GM21619 (cell line): ENCODE measurements at regions not wholly inside any gene's neighbourhood (a gene's known extent, or its start where the extent isn't known, plus 50 kb on each side); places are given as distances from the start of the nearest gene placed in this dataset.

Experiments
- ATAC-seq: cut with Tn5 transposase; IDR thresholded peaks from one replicate; pipeline ENCODE4 v1.9.1; 2021; ENCODE audit not compliant: unreplicated experiment

- ATAC-seq = no peak
Observed at GRCh38 chr11:21817696-21818095, 375.2 kb upstream of the ANO5 start.

- no peak for ATAC-seq
Observed at GRCh38 chr11:21820176-21820575, 372.7 kb upstream of the ANO5 start.

- ATAC-seq = no peak
Observed at GRCh38 chr11:21825127-21825526, 367.8 kb upstream of the ANO5 start.

GRCh38 chr11:21838427-21838826 lies 354.5 kb upstream of the ANO5 start:
- ATAC-seq = no peak

GRCh38 chr11:21839796-21840195 lies 353.1 kb upstream of the ANO5 start:
- ATAC-seq = no peak

- ATAC-seq = no peak
Observed at GRCh38 chr11:21861314-21861713, 331.6 kb upstream of the ANO5 start.

- no peak for ATAC-seq
Observed at GRCh38 chr11:21865541-21865940, 327.3 kb upstream of the ANO5 start.

GRCh38 chr11:21866781-21867180 lies 326.1 kb upstream of the ANO5 start:
- no peak for ATAC-seq

- ATAC-seq = no peak
Observed at GRCh38 chr11:21877151-21877550, 315.7 kb upstream of the ANO5 start.

- no peak for ATAC-seq
Observed at GRCh38 chr11:21883354-21883753, 309.5 kb upstream of the ANO5 start.

- ATAC-seq = no peak
Observed at GRCh38 chr11:21888814-21889213, 304.1 kb upstream of the ANO5 start.

GRCh38 chr11:21892736-21893564 lies 299.9 kb upstream of the ANO5 start:
- ATAC-seq = no peak

GRCh38 chr11:21893565-21893867 lies 299.4 kb upstream of the ANO5 start:
- ATAC-seq = no peak

- ATAC-seq = no peak
Observed at GRCh38 chr11:21894492-21894891, 298.4 kb upstream of the ANO5 start.

- ATAC-seq = no peak
Observed at GRCh38 chr11:21895686-21896085, 297.2 kb upstream of the ANO5 start.

GRCh38 chr11:21896216-21896615 lies 296.7 kb upstream of the ANO5 start:
- no peak for ATAC-seq

- ATAC-seq = no peak
Observed at GRCh38 chr11:21896746-21897602, 295.9 kb upstream of the ANO5 start.

GRCh38 chr11:21897752-21898151 lies 295.1 kb upstream of the ANO5 start:
- ATAC-seq = no peak

GRCh38 chr11:21908211-21908610 lies 284.7 kb upstream of the ANO5 start:
- ATAC-seq = no peak

- ATAC-seq = no peak
Observed at GRCh38 chr11:21909145-21909544, 283.7 kb upstream of the ANO5 start.

- ATAC-seq = no peak
Observed at GRCh38 chr11:21911061-21911460, 281.8 kb upstream of the ANO5 start.

GRCh38 chr11:21912285-21912684 lies 280.6 kb upstream of the ANO5 start:
- ATAC-seq = no peak
